ENCODE measurements at regions not wholly inside any gene's neighbourhood (a gene's known extent, or its start where the extent isn't known, plus 50 kb on each side); places are given as distances from the start of the nearest gene placed in this dataset.

DNA sequence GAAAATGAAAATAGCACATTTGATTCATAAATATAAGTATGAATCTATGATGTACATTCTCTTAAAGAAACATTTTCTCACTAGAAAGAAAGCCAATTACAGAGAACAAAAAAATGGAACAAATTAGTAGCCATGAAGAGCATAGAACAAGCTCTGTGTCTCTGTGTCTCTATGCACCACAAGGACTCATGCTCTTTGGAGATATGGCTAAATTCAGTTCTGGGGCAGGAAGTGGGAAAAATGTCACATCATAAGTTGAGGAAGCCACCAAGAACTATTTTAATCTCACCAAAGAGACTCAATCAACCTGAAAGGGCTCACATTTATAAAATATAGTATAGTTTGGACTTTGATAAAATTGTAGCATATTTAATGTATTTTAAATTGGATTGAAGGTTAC lies 1259.8 kb upstream of the GJE1 start:
- Mint-ChIP-seq H3K27ac (no peak overlapping the region), H3K36me3 (ENCODE audit: low read depth) (no peaks in the 10 kb centered on the region), H3K9me3 (peaks cover 27% of the 10 kb centered on the region), H3K4me1 (no peaks in the 10 kb centered on the region), H3K27me3 (ENCODE audit: insufficient read depth) (no peaks in the 10 kb centered on the region), H3K4me3 (no peak overlapping the region)
- Histone ChIP-seq H3K9me3 (ENCODE audit: control insufficient read depth, low read length) (peaks cover 7% of the 10 kb centered on the region), H3K36me3 (ENCODE audit: control insufficient read depth, insufficient read depth, low read length) (no peaks in the 10 kb centered on the region), H3K27ac (ENCODE audit: low read depth, low read length) (no peak overlapping the region), H3K27me3 (ENCODE audit: control insufficient read depth, insufficient read depth, low read length, poor library complexity, severe bottlenecking) (no peaks in the 10 kb centered on the region), H3K4me1 (ENCODE audit: control insufficient read depth, insufficient read depth, low read length) (no peaks in the 10 kb centered on the region), H3K9ac (ENCODE audit: extremely low read depth, low read length, poor library complexity, severe bottlenecking) (no peak overlapping the region), H3K4me3 (ENCODE audit: low read length) (no peak overlapping the region)
- no peak for DNase-seq
- TF ChIP-seq, protein P1, sequence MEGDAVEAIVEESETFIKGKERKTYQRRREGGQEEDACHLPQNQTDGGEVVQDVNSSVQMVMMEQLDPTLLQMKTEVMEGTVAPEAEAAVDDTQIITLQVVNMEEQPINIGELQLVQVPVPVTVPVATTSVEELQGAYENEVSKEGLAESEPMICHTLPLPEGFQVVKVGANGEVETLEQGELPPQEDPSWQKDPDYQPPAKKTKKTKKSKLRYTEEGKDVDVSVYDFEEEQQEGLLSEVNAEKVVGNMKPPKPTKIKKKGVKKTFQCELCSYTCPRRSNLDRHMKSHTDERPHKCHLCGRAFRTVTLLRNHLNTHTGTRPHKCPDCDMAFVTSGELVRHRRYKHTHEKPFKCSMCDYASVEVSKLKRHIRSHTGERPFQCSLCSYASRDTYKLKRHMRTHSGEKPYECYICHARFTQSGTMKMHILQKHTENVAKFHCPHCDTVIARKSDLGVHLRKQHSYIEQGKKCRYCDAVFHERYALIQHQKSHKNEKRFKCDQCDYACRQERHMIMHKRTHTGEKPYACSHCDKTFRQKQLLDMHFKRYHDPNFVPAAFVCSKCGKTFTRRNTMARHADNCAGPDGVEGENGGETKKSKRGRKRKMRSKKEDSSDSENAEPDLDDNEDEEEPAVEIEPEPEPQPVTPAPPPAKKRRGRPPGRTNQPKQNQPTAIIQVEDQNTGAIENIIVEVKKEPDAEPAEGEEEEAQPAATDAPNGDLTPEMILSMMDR (conservative IDR thresholded peaks at IDR 0.05), result no peak

DNA sequence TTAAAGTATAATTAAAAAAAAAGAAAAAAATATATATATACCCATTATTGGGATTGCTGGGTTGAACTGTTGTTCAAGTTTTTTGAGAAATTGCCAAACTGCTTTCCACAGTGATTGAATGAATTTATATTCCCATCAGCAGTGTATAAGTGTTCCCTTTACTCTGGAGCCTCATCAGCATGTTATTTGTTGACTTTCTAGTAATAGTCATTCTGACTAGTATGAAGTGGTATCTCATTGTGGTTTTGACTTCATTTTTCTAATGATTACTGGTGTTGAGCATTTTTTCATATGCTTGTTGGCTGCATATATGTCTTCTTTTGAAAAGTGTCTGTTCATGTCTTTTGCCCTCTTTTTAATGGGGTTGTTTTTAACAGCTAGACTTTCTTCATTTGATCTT lies 1260.8 kb upstream of the GJE1 start:
- Histone ChIP-seq H3K36me3 (ENCODE audit: control insufficient read depth, insufficient read depth, low read length) (no peaks in the 10 kb centered on the region), H3K9me3 (ENCODE audit: control insufficient read depth, low read length) (peaks cover 7% of the 10 kb centered on the region), H3K4me3 (ENCODE audit: low read length) (no peak overlapping the region), H3K9ac (ENCODE audit: extremely low read depth, low read length, poor library complexity, severe bottlenecking) (no peak overlapping the region), H3K27me3 (ENCODE audit: control insufficient read depth, insufficient read depth, low read length, poor library complexity, severe bottlenecking) (no peaks in the 10 kb centered on the region), H3K27ac (ENCODE audit: low read depth, low read length) (no peak overlapping the region), H3K4me1 (ENCODE audit: control insufficient read depth, insufficient read depth, low read length) (no peaks in the 10 kb centered on the region)
- H3K27me3 Mint-ChIP-seq (ENCODE audit: insufficient read depth), result no peaks in the 10 kb centered on the region
- no peak overlapping the region for H3K27ac Mint-ChIP-seq
- TF ChIP-seq, protein P1 (conservative IDR thresholded peaks at IDR 0.05), result no peak
- no peak for DNase-seq
- H3K9me3 Mint-ChIP-seq, result peaks cover 23% of the 10 kb centered on the region
- no peak overlapping the region for H3K4me3 Mint-ChIP-seq
- H3K36me3 Mint-ChIP-seq (ENCODE audit: low read depth), result no peaks in the 10 kb centered on the region
- no peaks in the 10 kb centered on the region for H3K4me1 Mint-ChIP-seq

DNA sequence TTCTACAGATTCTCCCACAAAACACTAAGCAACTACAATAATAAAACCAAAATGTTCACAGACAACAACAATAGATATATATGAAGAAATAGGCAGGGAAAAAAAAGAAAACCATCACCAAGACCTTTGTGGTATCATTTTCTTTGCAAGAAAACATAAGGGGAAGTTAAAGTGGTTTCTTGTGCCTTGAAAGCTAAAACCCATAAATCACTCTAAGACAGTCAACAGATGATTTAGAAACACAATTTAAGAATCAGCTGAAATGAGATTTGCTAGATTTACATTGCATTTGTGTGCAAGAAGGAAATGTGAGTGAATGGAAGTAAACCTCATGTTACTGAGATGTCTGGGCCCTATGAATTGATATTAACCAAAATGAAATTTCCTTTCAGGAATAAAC lies 1265.4 kb upstream of the GJE1 start:
- TF ChIP-seq, protein P1 (conservative IDR thresholded peaks at IDR 0.05), result no peak
- no peaks in the 10 kb centered on the region for H3K9me3 ChIP-seq (ENCODE audit: control insufficient read depth, low read length)
- no peak for DNase-seq
- H3K36me3 Mint-ChIP-seq (ENCODE audit: low read depth), result no peaks in the 10 kb centered on the region
- H3K27ac Mint-ChIP-seq, result no peak overlapping the region
- H3K27me3 Mint-ChIP-seq (ENCODE audit: insufficient read depth), result no peaks in the 10 kb centered on the region
- no peaks in the 10 kb centered on the region for H3K36me3 ChIP-seq (ENCODE audit: control insufficient read depth, insufficient read depth, low read length)
- H3K4me3 ChIP-seq (ENCODE audit: low read length), result no peak overlapping the region
- no peaks in the 10 kb centered on the region for H3K4me1 Mint-ChIP-seq
- no peak overlapping the region for H3K4me3 Mint-ChIP-seq
- no peak overlapping the region for H3K9ac ChIP-seq (ENCODE audit: extremely low read depth, low read length, poor library complexity, severe bottlenecking)
- H3K4me1 ChIP-seq (ENCODE audit: control insufficient read depth, insufficient read depth, low read length), result no peaks in the 10 kb centered on the region
- no peaks in the 10 kb centered on the region for H3K27me3 ChIP-seq (ENCODE audit: control insufficient read depth, insufficient read depth, low read length, poor library complexity, severe bottlenecking)
- H3K27ac ChIP-seq (ENCODE audit: low read depth, low read length), result no peak overlapping the region
- peaks cover 11% of the 10 kb centered on the region for H3K9me3 Mint-ChIP-seq

Data from endodermal cell (in vitro differentiated cells).